Tibial nerve (tissue), 3 donors: ENCODE measurements at regions not wholly inside any gene's neighbourhood (a gene's known extent, or its start where the extent isn't known, plus 50 kb on each side); places are given as distances from the start of the nearest gene placed in this dataset.

Source experiments
- CTCF ChIP-seq, 5 experiments: fragments of 200-600 bp in 3 of 5; fragments of 450-650 bp in 2 of 5; sonication (generic) in 3 of 5; IDR thresholded peaks; one replicate each; pipeline ENCODE4 v1.5.1; 2016 to 2019; ENCODE audit warnings: antibody characterized with exemption in 5 of 5, mild to moderate bottlenecking in 3 of 5, moderate library complexity in 2 of 5
- POLR2A ChIP-seq, 2 donors: fragments of 450-650 bp; IDR thresholded peaks; one replicate each; pipeline ENCODE4 v1.6.1; 2017; ENCODE audit warnings: antibody characterized with exemption in 2 of 2, mild to moderate bottlenecking in 2 of 2, moderate library complexity in 2 of 2

DNA sequence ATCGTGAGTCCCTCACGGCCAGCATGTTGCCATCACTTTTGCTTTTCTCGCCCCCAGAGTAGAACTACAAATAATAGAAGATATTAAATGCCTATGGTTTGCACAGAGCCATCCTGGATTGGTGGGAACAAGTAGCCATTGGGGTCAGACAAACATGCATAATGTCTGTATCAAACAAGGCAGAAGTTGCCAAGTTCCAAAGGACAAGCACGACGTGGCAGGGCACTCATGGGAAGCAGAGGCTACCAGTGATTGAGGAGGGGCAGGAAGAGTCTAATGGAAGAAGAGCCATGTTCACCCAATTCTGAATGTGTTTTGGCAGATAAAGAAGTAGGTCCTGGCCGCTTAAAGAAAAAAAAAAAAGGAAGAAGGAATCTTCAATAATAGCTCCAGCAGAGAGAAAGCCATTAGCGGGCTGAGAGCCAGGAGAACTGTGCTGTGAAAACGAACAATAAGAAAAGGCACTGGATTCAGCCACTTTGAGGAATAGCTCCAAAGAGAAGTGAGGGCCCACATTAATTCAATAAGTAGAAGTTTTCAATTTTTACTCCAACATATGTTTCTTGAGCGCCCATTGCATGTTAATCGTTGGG, 153.7 kb upstream of the ADCY2 start:
- TF ChIP-seq CTCF (IDR thresholded peaks at IDR 0.05) (no peak), POLR2A (IDR thresholded peaks at IDR 0.05) (no peak)
